Vagina (tissue), 2 donors: ENCODE measurements at regions not wholly inside any gene's neighbourhood (a gene's known extent, or its start where the extent isn't known, plus 50 kb on each side); places are given as distances from the start of the nearest gene placed in this dataset.

Source experiments
- DNase-seq, 2 donors: peaks; one replicate each; pipeline ENCODE4 v3.0.0-alpha.2; 2017; ENCODE audit errors: extremely low spot score in 2 of 2
- H3K27ac ChIP-seq: fragments of 200-600 bp; sonication (generic); one replicate; pipeline ENCODE4 v1.5.1; 2019
- H3K27me3 ChIP-seq: fragments of 200-600 bp; sonication (generic); one replicate; pipeline ENCODE4 v1.5.1; 2019
- H3K36me3 ChIP-seq, 2 donors: fragments of 200-600 bp; sonication (generic); one replicate each; pipeline ENCODE4 v1.5.1; 2017 to 2019
- H3K4me1 ChIP-seq: fragments of 200-600 bp; sonication (generic); one replicate; pipeline ENCODE4 v1.5.1; 2019
- H3K4me3 ChIP-seq, 2 donors: fragments of 200-600 bp; sonication (generic); 1 replicate in 1 of 2; 2 replicates in 1 of 2; pipeline ENCODE4 v1.5.1; 2016 to 2019
- H3K9me3 ChIP-seq: fragments of 200-600 bp; sonication (generic); one replicate; pipeline ENCODE4 v1.5.1; 2019
- CTCF ChIP-seq, 3 experiments: fragments of 450-650 bp in 2 of 3; fragments of 200-600 bp in 1 of 3; sonication (generic) in 1 of 3; IDR thresholded peaks; one replicate each; pipeline ENCODE4 v1.5.1; 2017 to 2019; ENCODE audit warnings: antibody characterized with exemption in 3 of 3, mild to moderate bottlenecking in 2 of 3, moderate library complexity in 2 of 3
- POLR2A ChIP-seq, 2 donors: fragments of 450-650 bp; IDR thresholded peaks; one replicate each; pipeline ENCODE4 v1.6.1; 2017; ENCODE audit warnings: antibody characterized with exemption in 2 of 2, mild to moderate bottlenecking in 2 of 2, moderate library complexity in 2 of 2
- POLR2AphosphoS5 ChIP-seq, 2 donors: sonication (generic); formaldehyde crosslinking; IDR thresholded peaks; one replicate each; pipeline ENCODE4 v1.9.0; 2017; ENCODE audit warnings: antibody characterized with exemption in 2 of 2, mild to moderate bottlenecking in 2 of 2, low read depth in 1 of 2; ENCODE audit not compliant: insufficient read depth in 1 of 2
- intact Hi-C: fragments of 100-400 bp; cut with DNase I; formaldehyde crosslinking; loops from one replicate; pipeline ENCODE4 v1.15.1; 2023

DNA sequence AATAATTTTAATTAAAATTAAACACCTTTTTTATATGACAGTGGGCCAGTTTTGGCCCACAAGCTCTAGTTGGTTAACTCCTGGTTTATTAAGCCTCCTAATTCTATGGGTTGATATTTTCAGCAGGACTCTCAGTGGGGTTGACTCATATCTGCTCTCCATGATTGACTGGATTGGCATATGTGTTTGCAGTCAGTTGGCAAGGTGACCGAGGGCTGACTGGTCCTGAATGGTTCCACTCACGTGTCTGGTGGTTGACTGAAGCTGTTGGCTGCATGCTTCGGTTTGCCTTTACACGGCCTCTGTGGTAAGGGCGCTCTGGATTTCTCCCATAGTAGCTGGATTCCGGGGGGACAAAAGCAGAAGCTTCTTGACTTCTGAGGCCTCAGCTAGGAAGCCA lies 65.3 kb upstream of the ZNF280D start:
- intact Hi-C loops, result no loop called here
- Histone ChIP-seq H3K27ac (no peak overlapping the region), H3K9me3 (no peaks in the 10 kb centered on the region), H3K36me3 (no peaks in the 10 kb centered on the region), H3K4me1 (no peaks in the 10 kb centered on the region), H3K27me3 (no peaks in the 10 kb centered on the region), H3K4me3 (no peak overlapping the region)
- DNase-seq, result no peak
- TF ChIP-seq POLR2A (IDR thresholded peaks at IDR 0.05), result no peak

- no peak overlapping the region for H3K4me3 ChIP-seq
- intact Hi-C loops, result no loop called here
- no peaks in the 10 kb centered on the region for H3K4me1 ChIP-seq
- TF ChIP-seq CTCF (IDR thresholded peaks at IDR 0.05), result no peak
- TF ChIP-seq POLR2AphosphoS5 (IDR thresholded peaks at IDR 0.05; ENCODE audit: insufficient read depth in 1 of 2, low read depth in 1 of 2), result no peak
- no peak for TF ChIP-seq POLR2A (IDR thresholded peaks at IDR 0.05)
- no peaks in the 10 kb centered on the region for H3K9me3 ChIP-seq
- DNase-seq, result no peak
- no peak overlapping the region for H3K27ac ChIP-seq
- H3K36me3 ChIP-seq, result no peaks in the 10 kb centered on the region
- no peaks in the 10 kb centered on the region for H3K27me3 ChIP-seq
Observed at GRCh38 chr15:56797720-56798275, 64.5 kb upstream of the ZNF280D start.

GRCh38 chr15:56795502-56795901 lies 62.2 kb upstream of the ZNF280D start:
- TF ChIP-seq POLR2A (IDR thresholded peaks at IDR 0.05), result no peak
- no peak for TF ChIP-seq CTCF (IDR thresholded peaks at IDR 0.05)
- no peak for TF ChIP-seq POLR2AphosphoS5 (IDR thresholded peaks at IDR 0.05; ENCODE audit: insufficient read depth in 1 of 2, low read depth in 1 of 2)
- Histone ChIP-seq H3K27me3 (no peaks in the 10 kb centered on the region), H3K4me1 (no peaks in the 10 kb centered on the region), H3K27ac (peak overlapping the region; percentile 4), H3K4me3 (no peak overlapping the region), H3K36me3 (no peaks in the 10 kb centered on the region), H3K9me3 (no peaks in the 10 kb centered on the region)
- intact Hi-C loops, result no loop called here
- no peak for DNase-seq

GRCh38 chr15:56794553-56795329 lies 61.4 kb upstream of the ZNF280D start:
- H3K36me3 ChIP-seq, result no peaks in the 10 kb centered on the region
- H3K9me3 ChIP-seq, result no peaks in the 10 kb centered on the region
- peak overlapping the region; percentile 17 for H3K27ac ChIP-seq
- no peak overlapping the region for H3K4me3 ChIP-seq
- TF ChIP-seq POLR2AphosphoS5 (IDR thresholded peaks at IDR 0.05; ENCODE audit: insufficient read depth in 1 of 2, low read depth in 1 of 2) (peak in 1 of 2 donors; percentile 13), POLR2A (IDR thresholded peaks at IDR 0.05) (no peak), CTCF (IDR thresholded peaks at IDR 0.05) (no peak)
- intact Hi-C loops, result no loop called here
- H3K4me1 ChIP-seq, result no peaks in the 10 kb centered on the region
- no peak for DNase-seq
- H3K27me3 ChIP-seq, result no peaks in the 10 kb centered on the region

- intact Hi-C loops, result no loop called here
- DNase-seq, result no peak
- TF ChIP-seq POLR2AphosphoS5 (IDR thresholded peaks at IDR 0.05; ENCODE audit: insufficient read depth in 1 of 2, low read depth in 1 of 2), result no peak
- TF ChIP-seq POLR2A (IDR thresholded peaks at IDR 0.05), result no peak
- TF ChIP-seq CTCF (IDR thresholded peaks at IDR 0.05), result no peak
- H3K4me1 ChIP-seq, result no peaks in the 10 kb centered on the region
- no peaks in the 10 kb centered on the region for H3K27me3 ChIP-seq
- peak overlapping the region; percentile 17 for H3K27ac ChIP-seq
- H3K4me3 ChIP-seq, result no peak overlapping the region
- H3K36me3 ChIP-seq, result no peaks in the 10 kb centered on the region
- H3K9me3 ChIP-seq, result no peaks in the 10 kb centered on the region
Observed at GRCh38 chr15:56794165-56794552, 60.9 kb upstream of the ZNF280D start.
